Small intestine (tissue), 7 donors: ENCODE measurements at regions not wholly inside any gene's neighbourhood (a gene's known extent, or its start where the extent isn't known, plus 50 kb on each side); places are given as distances from the start of the nearest gene placed in this dataset.
"Not testable (repeated sequence)": the region's sequence is repeated elsewhere in the genome, so short reads cannot be mapped to it uniquely, and the experiment has no call there.

Experiments used
- DNase-seq, 2 donors: peaks; one replicate each; pipeline versions ENCODE4 v3.0.0 to v3.0.0-alpha.2; 2013
- FAIRE-seq: peaks from 2 replicates; lab custom pipeline; 2012; peaks lifted over from hg19 to GRCh38; lab: Jason Lieb, UNC
- H3K27ac ChIP-seq, 3 donors: one replicate each; pipeline ENCODE4 v1.5.1; 2013; ENCODE audit warnings: low read length in 2 of 3, mild to moderate bottlenecking in 2 of 3, control low read depth in 1 of 3, inconsistent platforms in 1 of 3, low read depth in 1 of 3, moderate library complexity in 1 of 3
- H3K27me3 ChIP-seq, 3 donors: one replicate each; pipeline ENCODE4 v1.6.1; 2013; ENCODE audit warnings: low read length in 3 of 3, inconsistent platforms in 1 of 3; ENCODE audit not compliant: control insufficient read depth in 3 of 3, insufficient read depth in 3 of 3
- H3K36me3 ChIP-seq, 3 donors: one replicate each; pipeline ENCODE4 v1.6.1; 2013; ENCODE audit warnings: low read length in 3 of 3, inconsistent platforms in 1 of 3, low read depth in 1 of 3, mild to moderate bottlenecking in 1 of 3, moderate library complexity in 1 of 3; ENCODE audit not compliant: control insufficient read depth in 3 of 3, insufficient read depth in 2 of 3
- H3K4me1 ChIP-seq, 3 donors: one replicate each; pipeline ENCODE4 v1.6.1; 2013; ENCODE audit warnings: low read length in 2 of 3, inconsistent platforms in 1 of 3, low read depth in 1 of 3, mild to moderate bottlenecking in 1 of 3, moderate library complexity in 1 of 3; ENCODE audit not compliant: control insufficient read depth in 3 of 3, insufficient read depth in 2 of 3
- H3K4me3 ChIP-seq, 3 donors: one replicate each; pipeline ENCODE4 v1.5.1; 2013; ENCODE audit warnings: low read length in 3 of 3, control low read depth in 1 of 3, inconsistent platforms in 1 of 3, low read depth in 1 of 3, mild to moderate bottlenecking in 1 of 3, moderate library complexity in 1 of 3
- H3K9me3 ChIP-seq, 2 donors: one replicate each; pipeline ENCODE4 v1.6.1; 2013; ENCODE audit warnings: low read depth in 1 of 2, low read length in 1 of 2; ENCODE audit not compliant: control insufficient read depth in 2 of 2, insufficient read depth in 1 of 2
- WGBS, 3 donors: extraction: QIAGEN DNeasy Blood & Tissue Kit; methylation state at CpG; one replicate each; pipeline ENCODE4 v1.1.7; 2013; 5-methylcytosine and 5-hydroxymethylcytosine counted together
- donor health status: healthy with polysubstance abuse.
- donor health status: control.
- donor health status: control.
- donor health status: Bipolar disorder and iron deficiency.
- donor health status: healthy.

DNA sequence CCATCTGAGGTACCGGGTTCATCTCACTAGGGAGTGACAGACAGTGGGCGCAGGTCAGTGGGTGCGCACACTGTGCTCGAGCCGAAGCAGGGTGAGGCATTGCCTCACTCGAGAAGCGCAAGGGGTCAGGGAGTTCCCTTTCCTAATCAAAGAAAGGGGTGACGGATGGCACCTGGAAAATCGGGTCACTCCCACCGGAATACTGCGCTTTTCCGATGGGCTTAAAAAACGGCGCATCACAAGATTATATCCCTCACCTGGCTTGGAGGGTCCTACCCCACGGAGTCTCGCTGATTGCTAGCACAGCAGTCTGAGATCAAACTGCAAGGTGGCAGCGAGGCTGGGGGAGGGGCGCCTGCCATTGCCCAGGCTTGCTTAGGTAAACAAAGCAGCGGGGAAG, 91.0 kb upstream of the SATB1 start:
- DNase-seq, H3K27ac ChIP-seq, H3K9me3 ChIP-seq, H3K36me3 ChIP-seq, FAIRE-seq, H3K27me3 ChIP-seq, H3K4me3 ChIP-seq, H3K4me1 ChIP-seq: not testable (repeated sequence)
- WGBS, 3 donors, result 87 to 92% (median 91%) methylated on average over 12 to 19 of the region's 19 CpGs

DNA sequence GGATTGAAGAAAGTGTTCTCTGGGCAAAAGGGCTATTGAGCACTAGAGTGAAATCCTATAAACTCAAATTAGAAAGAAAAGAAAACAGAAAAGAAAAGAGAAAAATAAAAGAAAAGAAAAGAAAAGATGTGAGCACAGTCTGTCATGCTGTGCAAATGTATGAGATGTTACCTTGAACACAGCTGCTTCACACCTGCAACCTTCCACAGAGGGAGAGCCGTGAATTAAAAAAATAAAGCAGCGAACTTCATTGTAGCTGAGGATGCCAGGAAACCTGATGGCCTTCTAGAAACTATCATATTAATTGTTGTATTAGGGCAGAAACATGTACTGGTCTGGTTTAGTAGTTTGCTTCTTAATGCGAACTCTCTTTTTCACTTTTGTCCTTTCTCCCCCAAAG, 88.0 kb upstream of the SATB1 start:
- no peak for FAIRE-seq
- no peaks in the 10 kb centered on the region for H3K36me3 ChIP-seq
- H3K27me3 ChIP-seq, result no peaks in the 10 kb centered on the region
- no peaks in the 10 kb centered on the region for H3K4me1 ChIP-seq
- H3K4me3 ChIP-seq, result no peak overlapping the region
- WGBS, 3 donors, result 68 to 81% (median 73%) methylated on average over 3 of the region's 3 CpGs
- DNase-seq, result no peak
- no peak overlapping the region for H3K27ac ChIP-seq
- no peaks in the 10 kb centered on the region for H3K9me3 ChIP-seq

DNA sequence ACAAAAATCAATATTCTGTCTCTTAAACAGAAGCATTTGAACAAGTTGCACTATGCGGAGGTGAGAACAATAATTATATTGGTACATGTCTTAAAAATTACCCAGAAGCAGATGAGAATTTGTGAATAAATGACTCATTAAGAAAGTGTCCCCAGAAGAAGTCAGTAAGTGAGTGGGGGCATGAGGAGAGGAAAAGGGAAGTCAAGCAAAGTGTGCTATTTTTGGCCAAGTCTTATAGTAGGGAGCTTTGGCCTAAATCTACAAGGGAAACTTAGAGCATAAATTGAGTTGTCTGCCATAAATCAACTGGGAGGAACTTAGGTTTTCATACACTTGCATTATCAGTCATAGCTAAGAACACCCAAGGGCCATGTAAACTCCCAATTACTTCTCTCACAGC, 86.9 kb upstream of the SATB1 start:
- Histone ChIP-seq H3K4me1 (no peaks in the 10 kb centered on the region), H3K27me3 (no peaks in the 10 kb centered on the region), H3K4me3 (no peak overlapping the region), H3K9me3 (no peaks in the 10 kb centered on the region), H3K36me3 (no peaks in the 10 kb centered on the region), H3K27ac (no peak overlapping the region)
- FAIRE-seq (no peak), DNase-seq (no peak)
- WGBS, 3 donors, result 79 to 93% (median 84%) methylated on average over 1 of the region's 1 CpG

GRCh38 chr3:18510947-18511346, 85.8 kb upstream of the SATB1 start:
- no peak for DNase-seq
- Histone ChIP-seq H3K27ac (no peak overlapping the region), H3K36me3 (no peaks in the 10 kb centered on the region), H3K27me3 (no peaks in the 10 kb centered on the region), H3K4me1 (no peaks in the 10 kb centered on the region), H3K4me3 (no peak overlapping the region), H3K9me3 (no peaks in the 10 kb centered on the region)
- WGBS, 3 donors, result 79 to 91% (median 86%) methylated on average over 3 of the region's 3 CpGs
- no peak for FAIRE-seq

DNA sequence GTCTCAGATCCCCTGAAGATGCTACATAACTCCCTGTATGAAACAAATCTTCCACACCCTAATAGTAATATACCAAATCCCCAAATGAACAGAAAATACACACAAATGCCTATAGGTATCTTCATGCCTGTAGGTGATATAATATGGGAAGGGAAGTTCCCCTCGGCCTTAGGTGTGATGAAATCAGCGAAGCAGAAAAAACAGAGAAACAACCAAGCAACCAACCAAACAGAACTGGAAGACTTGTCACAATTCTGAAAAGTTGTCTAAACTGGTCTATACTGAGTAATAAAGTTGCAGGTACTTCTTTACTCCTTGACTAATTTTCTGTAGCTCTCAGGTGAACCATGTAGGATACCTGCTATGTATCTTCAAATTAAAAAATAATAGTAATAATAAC, 82.2 kb upstream of the SATB1 start:
- Histone ChIP-seq H3K36me3 (no peaks in the 10 kb centered on the region), H3K27ac (no peak overlapping the region), H3K27me3 (no peaks in the 10 kb centered on the region), H3K4me1 (no peaks in the 10 kb centered on the region), H3K9me3 (no peaks in the 10 kb centered on the region), H3K4me3 (no peak overlapping the region)
- FAIRE-seq (no peak), DNase-seq (no peak)
- 88 to 94% (median 93%) methylated on average over 2 of the region's 2 CpGs for WGBS, 3 donors

GRCh38 chr3:18505056-18505455, 79.9 kb upstream of the SATB1 start:
- no peaks in the 10 kb centered on the region for H3K9me3 ChIP-seq
- H3K36me3 ChIP-seq, result no peaks in the 10 kb centered on the region
- no peaks in the 10 kb centered on the region for H3K27me3 ChIP-seq
- FAIRE-seq (no peak), DNase-seq (no peak)
- no peak overlapping the region for H3K4me3 ChIP-seq
- H3K4me1 ChIP-seq, result no peaks in the 10 kb centered on the region
- H3K27ac ChIP-seq, result no peak overlapping the region

GRCh38 chr3:18501679-18502343, 76.7 kb upstream of the SATB1 start:
- DNase-seq (no peak), FAIRE-seq (no peak)
- Histone ChIP-seq H3K4me1 (no peaks in the 10 kb centered on the region), H3K4me3 (no peak overlapping the region), H3K27me3 (no peaks in the 10 kb centered on the region), H3K9me3 (no peaks in the 10 kb centered on the region), H3K36me3 (no peaks in the 10 kb centered on the region), H3K27ac (no peak overlapping the region)
- 92 to 95% (median 92%) methylated on average over 1 of the region's 1 CpG for WGBS, 3 donors

GRCh38 chr3:18500322-18500721, 75.2 kb upstream of the SATB1 start:
- no peaks in the 10 kb centered on the region for H3K36me3 ChIP-seq
- WGBS, 3 donors, result 56 to 78% (median 65%) methylated on average over 2 of the region's 2 CpGs
- no peak overlapping the region for H3K27ac ChIP-seq
- DNase-seq (no peak), FAIRE-seq (no peak)
- no peaks in the 10 kb centered on the region for H3K27me3 ChIP-seq
- H3K4me1 ChIP-seq, result no peaks in the 10 kb centered on the region
- no peaks in the 10 kb centered on the region for H3K9me3 ChIP-seq
- H3K4me3 ChIP-seq, result no peak overlapping the region

DNA sequence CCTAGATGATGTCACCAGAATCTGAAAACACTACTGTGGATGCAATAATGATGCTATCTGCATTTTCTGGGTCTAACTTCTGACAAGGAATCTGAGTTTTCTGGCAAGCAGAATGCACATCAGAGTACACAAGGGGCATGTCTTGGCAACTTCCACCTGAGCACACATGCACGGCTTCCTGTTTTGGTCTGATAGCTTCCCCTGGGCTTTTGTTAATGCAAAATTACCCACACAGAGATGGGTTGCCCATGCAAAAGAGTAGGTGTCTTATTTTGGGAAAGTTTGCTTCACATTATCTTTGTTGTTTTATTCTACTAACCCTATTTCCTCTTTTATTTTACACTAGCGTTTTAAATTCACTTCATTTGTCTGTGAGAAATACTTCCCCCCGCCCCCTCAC, 74.2 kb upstream of the SATB1 start:
- FAIRE-seq, result no peak
- Histone ChIP-seq H3K27me3 (no peaks in the 10 kb centered on the region), H3K27ac (no peak overlapping the region), H3K36me3 (no peaks in the 10 kb centered on the region), H3K9me3 (no peaks in the 10 kb centered on the region), H3K4me3 (no peak overlapping the region), H3K4me1 (no peaks in the 10 kb centered on the region)
- 60 to 81% (median 76%) methylated on average over 3 of the region's 3 CpGs for WGBS, 3 donors
- DNase-seq, result peak in 1 of 2 donors; percentile 9
